Parathyroid adenoma (tissue), 2 donors: ENCODE measurements at regions not wholly inside any gene's neighbourhood (a gene's known extent, or its start where the extent isn't known, plus 50 kb on each side); places are given as distances from the start of the nearest gene placed in this dataset.
"Not testable (repeated sequence)": the region's sequence is repeated elsewhere in the genome, so short reads cannot be mapped to it uniquely, and the experiment has no call there.

Experiments
- H2AFZ ChIP-seq: fragments of 300-600 bp; sonication (generic); one replicate; pipeline ENCODE4 v1.7.0; 2017; ENCODE audit warnings: antibody characterized with exemption, mild to moderate bottlenecking
- H3K27ac ChIP-seq: fragments of 300-600 bp; sonication (generic); one replicate; pipeline ENCODE4 v1.7.0; 2017
- H3K27me3 ChIP-seq: fragments of 300-600 bp; sonication (generic); one replicate; pipeline ENCODE4 v1.7.0; 2017; ENCODE audit warnings: low read length; ENCODE audit not compliant: control insufficient read depth, insufficient read depth
- H3K36me3 ChIP-seq: fragments of 300-600 bp; sonication (generic); one replicate; pipeline ENCODE4 v1.7.0; 2017; ENCODE audit warnings: low read length; ENCODE audit not compliant: control insufficient read depth, insufficient read depth
- H3K4me1 ChIP-seq: fragments of 300-600 bp; sonication (generic); one replicate; pipeline ENCODE4 v1.7.0; 2017; ENCODE audit warnings: control low read depth
- H3K4me2 ChIP-seq: fragments of 300-600 bp; sonication (generic); one replicate; pipeline ENCODE4 v1.7.0; 2017; ENCODE audit warnings: low read length
- H3K4me3 ChIP-seq: fragments of 300-600 bp; sonication (generic); one replicate; pipeline ENCODE4 v1.7.0; 2017; ENCODE audit warnings: low read depth, low read length
- H3K79me2 ChIP-seq: fragments of 300-600 bp; sonication (generic); one replicate; pipeline ENCODE4 v1.7.0; 2017; ENCODE audit warnings: control low read depth
- H3K9ac ChIP-seq: fragments of 300-600 bp; sonication (generic); one replicate; pipeline ENCODE4 v1.7.0; 2017; ENCODE audit warnings: mild to moderate bottlenecking
- H3K9me3 ChIP-seq: fragments of 300-600 bp; sonication (generic); one replicate; pipeline ENCODE4 v1.7.0; 2017; ENCODE audit warnings: low read length; ENCODE audit not compliant: control insufficient read depth
- CTCF ChIP-seq: fragments of 300-600 bp; sonication (generic); IDR thresholded peaks from one replicate; pipeline ENCODE4 v1.7.0; 2017; ENCODE audit warnings: antibody characterized with exemption, mild to moderate bottlenecking
- donor health status: primary hyperparathyroidism.

DNA sequence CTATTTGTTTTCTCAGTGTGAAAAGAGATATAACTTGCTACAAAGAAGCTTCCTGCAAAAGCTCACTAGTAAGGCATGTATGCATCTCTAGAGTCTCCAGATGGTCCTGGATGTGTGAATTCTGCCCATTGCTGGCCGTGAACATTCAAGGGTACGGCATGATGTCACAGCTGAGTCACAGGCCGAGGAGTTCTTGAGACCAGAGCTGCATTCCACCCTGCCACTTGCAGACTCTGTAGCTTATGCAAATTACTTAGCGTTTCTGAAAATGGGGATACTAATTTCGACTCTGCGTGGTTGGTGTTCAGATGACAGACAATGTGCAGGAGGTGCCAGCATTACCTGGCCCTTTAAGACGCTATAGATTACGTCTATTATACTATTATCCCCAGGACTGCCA is 470.7 kb downstream of the ZNF536 start:
- Histone ChIP-seq H3K4me1 (no peaks in the 10 kb centered on the region), H2AFZ (no peak overlapping the region), H3K9ac (no peak overlapping the region), H3K4me3 (no peak overlapping the region), H3K79me2 (no peaks in the 10 kb centered on the region), H3K27me3 (no peaks in the 10 kb centered on the region), H3K36me3 (no peaks in the 10 kb centered on the region), H3K4me2 (no peak overlapping the region), H3K27ac (no peak overlapping the region), H3K9me3 (no peaks in the 10 kb centered on the region)
- no peak for TF ChIP-seq CTCF

DNA sequence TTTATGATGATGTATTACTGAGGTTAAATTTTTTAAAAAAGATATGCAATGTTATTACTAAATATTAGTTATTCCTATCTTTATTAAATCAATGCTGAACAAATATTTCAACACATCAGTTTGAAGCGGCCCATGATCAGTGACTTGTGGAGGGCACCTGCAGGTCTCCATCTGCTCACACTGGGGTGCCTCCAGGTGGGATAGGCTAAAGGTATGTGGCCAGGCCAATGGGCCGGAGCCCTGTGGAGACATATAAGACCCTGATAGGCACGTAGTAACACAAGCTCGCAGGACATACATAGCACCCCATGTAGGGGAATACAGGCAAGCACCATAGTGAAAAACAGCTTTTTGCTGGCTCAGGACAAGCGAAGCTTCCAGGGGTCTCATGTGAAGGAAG is 469.8 kb downstream of the ZNF536 start:
- Histone ChIP-seq H2AFZ (no peak overlapping the region), H3K79me2 (no peaks in the 10 kb centered on the region), H3K27ac (no peak overlapping the region), H3K9ac (no peak overlapping the region), H3K4me2 (no peak overlapping the region), H3K27me3 (no peaks in the 10 kb centered on the region), H3K9me3 (no peaks in the 10 kb centered on the region), H3K4me3 (no peak overlapping the region), H3K36me3 (no peaks in the 10 kb centered on the region), H3K4me1 (no peaks in the 10 kb centered on the region)
- no peak for TF ChIP-seq CTCF

DNA sequence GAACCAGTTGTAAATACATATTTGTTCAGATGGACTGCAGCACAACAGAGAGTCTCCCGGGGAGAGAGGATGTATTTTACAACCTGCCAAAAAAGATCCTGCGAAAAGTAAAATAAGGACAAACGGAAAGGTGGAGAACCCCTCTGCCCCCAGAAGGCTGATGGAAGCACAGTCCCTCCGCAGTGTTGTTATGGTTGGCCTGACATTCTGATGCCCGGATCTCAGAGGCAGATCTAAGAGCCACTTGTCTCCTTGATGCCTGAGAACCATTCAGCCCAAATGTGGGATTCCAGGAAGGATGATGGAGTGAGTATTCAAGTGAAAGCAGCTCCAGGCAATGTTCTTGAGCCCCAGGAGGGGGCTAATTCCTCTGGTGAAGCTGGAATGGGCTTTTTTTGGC is 458.7 kb downstream of the ZNF536 start:
- no peak for TF ChIP-seq CTCF

GRCh38 chr19:30825505-30825904 is 453.3 kb downstream of the ZNF536 start:
- H3K27me3 ChIP-seq, H2AFZ ChIP-seq, H3K4me2 ChIP-seq, H3K36me3 ChIP-seq, H3K79me2 ChIP-seq, H3K4me3 ChIP-seq, H3K9ac ChIP-seq, H3K27ac ChIP-seq, H3K4me1 ChIP-seq, H3K9me3 ChIP-seq: not testable (repeated sequence)

More for the DNA sequence above, 458.7 kb downstream of the ZNF536 start:
- Histone ChIP-seq H3K4me3 (no peak overlapping the region), H3K4me1 (no peaks in the 10 kb centered on the region), H3K9me3 (no peaks in the 10 kb centered on the region), H3K36me3 (no peaks in the 10 kb centered on the region), H3K9ac (no peak overlapping the region), H3K4me2 (no peak overlapping the region), H2AFZ (no peak overlapping the region), H3K27ac (no peak overlapping the region), H3K27me3 (no peaks in the 10 kb centered on the region), H3K79me2 (no peaks in the 10 kb centered on the region)

DNA sequence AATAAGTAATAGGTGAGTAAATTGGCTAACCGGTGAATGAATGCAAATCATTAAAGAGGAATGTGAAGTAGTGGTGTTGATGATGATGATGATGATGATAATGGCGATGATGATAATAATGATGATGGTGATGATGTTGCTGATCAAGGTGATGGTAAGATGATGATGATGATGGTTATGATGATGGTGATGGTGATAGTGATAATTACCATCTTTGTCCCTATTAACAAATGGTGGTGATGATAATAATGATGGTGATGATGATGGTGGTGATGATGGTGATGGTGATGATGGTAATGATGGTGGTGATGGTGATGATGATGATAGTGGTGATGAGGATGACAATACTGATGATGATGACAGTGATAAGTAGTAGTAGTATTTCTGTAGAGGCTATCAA is 452.6 kb downstream of the ZNF536 start:
- no peak overlapping the region for H2AFZ ChIP-seq
- H3K4me3 ChIP-seq: no peak overlapping the region
- no peaks in the 10 kb centered on the region for H3K27me3 ChIP-seq
- no peaks in the 10 kb centered on the region for H3K9me3 ChIP-seq
- H3K9ac ChIP-seq: no peak overlapping the region
- no peaks in the 10 kb centered on the region for H3K4me1 ChIP-seq
- no peak for TF ChIP-seq CTCF
- H3K4me2 ChIP-seq: no peak overlapping the region
- H3K79me2 ChIP-seq: no peaks in the 10 kb centered on the region
- no peaks in the 10 kb centered on the region for H3K36me3 ChIP-seq
- H3K27ac ChIP-seq: no peak overlapping the region
